Stomach (tissue), 4 donors: ENCODE measurements at regions not wholly inside any gene's neighbourhood (a gene's known extent, or its start where the extent isn't known, plus 50 kb on each side); places are given as distances from the start of the nearest gene placed in this dataset.

Source experiments
- EP300 ChIP-seq: sonication (generic); formaldehyde crosslinking; IDR thresholded peaks from one replicate; pipeline ENCODE4 v1.6.1; 2017; ENCODE audit warnings: antibody characterized with exemption
- POLR2A ChIP-seq, 4 donors: fragments of 450-650 bp; IDR thresholded peaks; one replicate each; pipeline ENCODE4 v1.6.1; 2016; ENCODE audit warnings: antibody characterized with exemption in 4 of 4, control low read depth in 2 of 4, mild to moderate bottlenecking in 1 of 4, moderate library complexity in 1 of 4
- POLR2AphosphoS5 ChIP-seq, 3 donors: sonication (generic); formaldehyde crosslinking; IDR thresholded peaks; one replicate each; pipeline ENCODE4 v1.6.1; 2016; ENCODE audit warnings: antibody characterized with exemption in 3 of 3
- TF ChIP-seq, protein P1 (sequence below), 7 experiments: fragments of 450-650 bp in 4 of 7; fragments of 200-600 bp in 3 of 7; sonication (generic) in 3 of 7; IDR thresholded peaks; one replicate each; pipeline ENCODE4 v1.5.1; 2016 to 2019; ENCODE audit warnings: antibody characterized with exemption in 7 of 7, control low read depth in 2 of 7, mild to moderate bottlenecking in 1 of 7

DNA sequence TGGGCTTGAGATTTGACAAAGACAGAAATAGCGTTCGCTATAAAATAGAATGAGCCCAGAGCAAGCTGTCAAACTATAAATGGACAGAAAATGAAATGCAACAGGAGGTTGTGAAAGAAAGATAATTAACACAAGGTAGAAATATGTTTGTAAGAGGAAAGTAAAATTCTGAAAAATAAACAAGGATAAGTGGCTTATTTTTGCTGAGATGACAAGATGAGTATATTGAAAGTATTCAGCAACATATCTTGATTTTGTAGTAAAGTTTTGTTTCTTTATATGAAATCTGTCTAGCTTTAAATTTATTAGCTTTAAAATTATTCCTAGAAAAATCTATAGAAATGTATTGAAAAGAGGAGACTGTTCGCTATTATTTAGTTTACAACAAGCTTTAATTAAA lies 111.9 kb upstream of the RPS23 start:
- TF ChIP-seq, protein P1, sequence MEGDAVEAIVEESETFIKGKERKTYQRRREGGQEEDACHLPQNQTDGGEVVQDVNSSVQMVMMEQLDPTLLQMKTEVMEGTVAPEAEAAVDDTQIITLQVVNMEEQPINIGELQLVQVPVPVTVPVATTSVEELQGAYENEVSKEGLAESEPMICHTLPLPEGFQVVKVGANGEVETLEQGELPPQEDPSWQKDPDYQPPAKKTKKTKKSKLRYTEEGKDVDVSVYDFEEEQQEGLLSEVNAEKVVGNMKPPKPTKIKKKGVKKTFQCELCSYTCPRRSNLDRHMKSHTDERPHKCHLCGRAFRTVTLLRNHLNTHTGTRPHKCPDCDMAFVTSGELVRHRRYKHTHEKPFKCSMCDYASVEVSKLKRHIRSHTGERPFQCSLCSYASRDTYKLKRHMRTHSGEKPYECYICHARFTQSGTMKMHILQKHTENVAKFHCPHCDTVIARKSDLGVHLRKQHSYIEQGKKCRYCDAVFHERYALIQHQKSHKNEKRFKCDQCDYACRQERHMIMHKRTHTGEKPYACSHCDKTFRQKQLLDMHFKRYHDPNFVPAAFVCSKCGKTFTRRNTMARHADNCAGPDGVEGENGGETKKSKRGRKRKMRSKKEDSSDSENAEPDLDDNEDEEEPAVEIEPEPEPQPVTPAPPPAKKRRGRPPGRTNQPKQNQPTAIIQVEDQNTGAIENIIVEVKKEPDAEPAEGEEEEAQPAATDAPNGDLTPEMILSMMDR (IDR thresholded peaks at IDR 0.05), result no peak
- no peak for TF ChIP-seq EP300
- no peak for TF ChIP-seq POLR2AphosphoS5 (IDR thresholded peaks at IDR 0.05)
- no peak for TF ChIP-seq POLR2A (IDR thresholded peaks at IDR 0.05)
